ENCODE measurements at regions not wholly inside any gene's neighbourhood (a gene's known extent, or its start where the extent isn't known, plus 50 kb on each side); places are given as distances from the start of the nearest gene placed in this dataset.
"Not testable (repeated sequence)": the region's sequence is repeated elsewhere in the genome, so short reads cannot be mapped to it uniquely, and the experiment has no call there.

- Histone ChIP-seq H3K4me1 (no peaks in the 10 kb centered on the region), H3K4me3 (no peak overlapping the region), H3K9me3 (no peaks in the 10 kb centered on the region), H3K27me3 (no peaks in the 10 kb centered on the region), H3K36me3 (no peaks in the 10 kb centered on the region), H3K27ac (no peak overlapping the region)
- intact Hi-C loops (cut with DNase I), result no loop called here
- TF ChIP-seq POLR2AphosphoS5 (IDR thresholded peaks at IDR 0.05; ENCODE audit: insufficient read depth in 1 of 2, low read depth in 1 of 2) (no peak), CTCF (IDR thresholded peaks at IDR 0.05) (no peak), POLR2A (IDR thresholded peaks at IDR 0.05) (no peak)
- no peak for DNase-seq (ENCODE audit: extremely low spot score in 2 of 2)
Measured at GRCh38 chr5:29462241-29462640, 1731.2 kb upstream of the CDH6 start.

GRCh38 chr5:29460971-29461559, 1732.4 kb upstream of the CDH6 start:
- Histone ChIP-seq H3K36me3 (no peaks in the 10 kb centered on the region), H3K4me1 (no peaks in the 10 kb centered on the region), H3K4me3 (no peak overlapping the region), H3K27me3 (no peaks in the 10 kb centered on the region), H3K27ac (no peak overlapping the region), H3K9me3 (no peaks in the 10 kb centered on the region)
- intact Hi-C loops (cut with DNase I), result no loop called here
- TF ChIP-seq POLR2A (IDR thresholded peaks at IDR 0.05) (no peak), POLR2AphosphoS5 (IDR thresholded peaks at IDR 0.05; ENCODE audit: insufficient read depth in 1 of 2, low read depth in 1 of 2) (no peak), CTCF (IDR thresholded peaks at IDR 0.05) (no peak)
- DNase-seq (ENCODE audit: extremely low spot score in 2 of 2), result no peak

GRCh38 chr5:29451004-29451403, 1742.5 kb upstream of the CDH6 start:
- H3K9me3 ChIP-seq; intact Hi-C loops (cut with DNase I); H3K27me3 ChIP-seq; H3K4me3 ChIP-seq; H3K4me1 ChIP-seq; H3K27ac ChIP-seq; H3K36me3 ChIP-seq; DNase-seq (ENCODE audit: extremely low spot score in 2 of 2): not testable (repeated sequence)

GRCh38 chr5:29414681-29415080, 1778.8 kb upstream of the CDH6 start:
- intact Hi-C loops (cut with DNase I), result no loop called here
- Histone ChIP-seq H3K27ac (no peak overlapping the region), H3K4me3 (no peak overlapping the region)

GRCh38 chr5:29412979-29413378, 1780.5 kb upstream of the CDH6 start:
- Histone ChIP-seq H3K36me3 (no peaks in the 10 kb centered on the region), H3K27ac (no peak overlapping the region)
- TF ChIP-seq CTCF (IDR thresholded peaks at IDR 0.05), result no peak
- no peak for TF ChIP-seq POLR2AphosphoS5 (IDR thresholded peaks at IDR 0.05; ENCODE audit: insufficient read depth in 1 of 2, low read depth in 1 of 2)
- TF ChIP-seq POLR2A (IDR thresholded peaks at IDR 0.05), result no peak

More at GRCh38 chr5:29414681-29415080, 1778.8 kb upstream of the CDH6 start:
- no peaks in the 10 kb centered on the region for H3K9me3 ChIP-seq
- no peaks in the 10 kb centered on the region for H3K36me3 ChIP-seq
- no peaks in the 10 kb centered on the region for H3K4me1 ChIP-seq
- no peak for DNase-seq (ENCODE audit: extremely low spot score in 2 of 2)
- TF ChIP-seq CTCF (IDR thresholded peaks at IDR 0.05) (no peak), POLR2AphosphoS5 (IDR thresholded peaks at IDR 0.05; ENCODE audit: insufficient read depth in 1 of 2, low read depth in 1 of 2) (no peak), POLR2A (IDR thresholded peaks at IDR 0.05) (no peak)
- H3K27me3 ChIP-seq, result no peaks in the 10 kb centered on the region

More at GRCh38 chr5:29412979-29413378, 1780.5 kb upstream of the CDH6 start:
- DNase-seq (ENCODE audit: extremely low spot score in 2 of 2), result no peak
- Histone ChIP-seq H3K4me3 (no peak overlapping the region), H3K27me3 (no peaks in the 10 kb centered on the region), H3K9me3 (no peaks in the 10 kb centered on the region), H3K4me1 (no peaks in the 10 kb centered on the region)
- intact Hi-C loops (cut with DNase I), result no loop called here
